ENCODE measurements at regions not wholly inside any gene's neighbourhood (a gene's known extent, or its start where the extent isn't known, plus 50 kb on each side); places are given as distances from the start of the nearest gene placed in this dataset.
A peak's percentile ranks its signal among the peaks of the same experiment; 100 is the strongest.

- no peak for DNase-seq
Observed at GRCh38 chr2:191610756-191611155, 67.2 kb upstream of the NABP1 start.

DNA sequence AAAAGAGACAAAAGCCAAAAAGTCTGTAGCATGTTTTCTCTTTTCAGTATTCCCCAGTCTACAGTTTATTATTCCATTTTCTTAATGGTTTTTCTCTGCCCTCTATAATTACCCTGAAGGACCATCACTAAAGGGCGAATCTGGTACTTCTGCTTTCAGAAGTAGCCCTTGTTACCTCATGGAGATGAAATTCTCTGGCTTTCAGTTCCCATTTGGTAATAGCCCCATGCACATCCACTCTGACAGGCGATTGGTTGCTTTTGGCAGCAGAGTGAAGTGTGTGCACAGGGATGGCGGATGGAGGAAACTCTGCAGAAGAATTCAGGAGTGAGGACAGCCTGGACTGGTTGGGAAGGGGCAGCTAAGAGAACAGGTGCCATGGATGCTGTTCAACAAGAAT is 66.3 kb upstream of the NABP1 start:
- DNase-seq: peak in 2 of 3 donors; percentile 17 to 44

DNA sequence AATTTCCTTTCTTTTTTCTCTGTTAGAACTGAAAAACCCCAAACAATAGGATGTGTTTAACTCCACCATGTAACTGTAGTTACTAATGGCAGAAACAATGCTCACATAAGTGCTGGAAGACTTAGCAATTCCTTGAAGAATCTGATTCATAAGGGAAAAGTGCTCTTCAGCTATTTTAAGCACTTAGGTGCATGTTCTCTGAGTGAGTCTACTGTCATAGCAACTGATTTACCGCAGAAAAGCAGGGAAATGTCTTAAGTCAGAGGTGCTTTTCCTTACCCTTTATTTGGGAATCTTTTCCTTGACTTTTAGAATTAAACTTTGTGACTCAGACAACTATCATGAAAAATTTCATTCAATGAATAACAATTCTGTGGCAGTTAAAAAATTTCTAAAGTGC is 65.4 kb upstream of the NABP1 start:
- DNase-seq: peak in 1 of 3 donors; percentile 94

GRCh38 chr2:191614759-191615158 is 63.2 kb upstream of the NABP1 start:
- DNase-seq: no peak

DNA sequence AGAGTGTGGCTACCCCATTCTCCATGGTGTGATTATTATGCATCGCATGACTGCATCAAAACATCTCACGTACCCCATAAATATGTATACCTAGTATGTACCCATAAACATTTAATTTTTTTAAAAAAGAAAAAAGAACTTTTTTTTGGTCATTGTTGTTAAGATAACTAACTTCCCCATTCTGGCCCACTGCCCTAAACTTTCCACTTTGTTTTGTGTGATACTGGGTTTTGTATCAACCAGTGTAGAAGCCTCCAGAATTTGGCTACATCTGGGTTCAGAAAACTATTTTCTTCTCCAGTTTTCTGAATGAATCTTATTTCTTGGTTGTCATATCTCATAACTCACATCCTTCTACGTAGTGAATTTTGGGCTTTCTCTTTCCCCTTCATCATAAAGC is 62.3 kb upstream of the NABP1 start:
- no peak for DNase-seq

GRCh38 chr2:191617575-191617974 is 60.4 kb upstream of the NABP1 start:
- DNase-seq: no peak

DNA sequence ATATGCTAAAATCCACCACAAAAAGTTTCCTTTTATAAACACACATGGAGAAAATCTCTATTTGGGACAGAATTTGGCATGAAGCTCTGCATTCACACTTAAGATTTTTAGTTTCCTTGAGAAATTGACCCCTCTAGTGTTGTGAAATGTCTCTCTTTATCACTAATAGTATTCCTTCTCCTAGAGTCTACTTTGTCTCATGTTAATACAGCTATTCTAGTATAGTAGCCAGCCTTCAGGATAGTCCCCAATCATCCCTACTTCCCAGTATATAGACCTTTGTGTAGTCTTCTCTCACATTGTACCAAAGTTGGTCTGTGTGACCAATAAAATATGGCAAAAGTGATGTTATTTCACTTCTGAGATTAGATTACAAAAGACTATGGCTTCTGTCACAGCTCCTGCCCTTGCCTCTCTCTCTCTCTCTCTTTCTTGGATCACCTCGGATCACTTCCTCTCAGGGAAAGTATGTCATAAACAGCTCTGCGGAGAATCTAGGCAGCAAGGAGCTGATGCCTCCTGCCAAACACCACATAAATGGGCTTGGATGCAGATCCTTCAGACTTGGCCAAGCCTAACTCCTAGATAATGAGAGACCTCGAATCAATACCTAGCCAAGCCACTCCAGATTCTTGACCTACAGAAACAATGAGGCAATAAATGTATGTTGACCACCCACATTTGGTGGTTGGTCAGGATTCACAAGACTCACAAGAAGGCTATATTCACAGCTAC is 59.7 kb upstream of the NABP1 start:
- DNase-seq: no peak

GRCh38 chr2:191618786-191619185 is 59.1 kb upstream of the NABP1 start:
- DNase-seq: no peak

DNA sequence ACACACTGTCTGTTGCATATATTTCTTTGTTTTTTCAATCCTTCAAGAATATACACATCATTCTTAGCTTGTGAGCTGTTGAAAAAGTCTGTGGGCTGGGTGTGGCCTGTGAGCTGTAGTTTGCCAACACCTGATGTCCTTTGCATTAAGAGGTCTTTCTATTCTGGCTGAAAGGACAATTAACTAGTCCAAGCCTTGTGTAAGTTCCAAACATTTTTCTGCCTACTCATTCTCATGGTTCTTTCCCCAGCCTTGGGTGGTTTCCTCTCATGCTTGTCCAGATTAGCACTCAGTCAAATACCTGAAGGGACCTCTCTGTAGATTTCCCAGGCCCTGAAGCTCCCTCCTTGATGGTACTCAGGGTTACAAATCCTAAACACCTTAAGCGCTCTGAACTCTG is 57.8 kb upstream of the NABP1 start:
- no peak for DNase-seq

DNA sequence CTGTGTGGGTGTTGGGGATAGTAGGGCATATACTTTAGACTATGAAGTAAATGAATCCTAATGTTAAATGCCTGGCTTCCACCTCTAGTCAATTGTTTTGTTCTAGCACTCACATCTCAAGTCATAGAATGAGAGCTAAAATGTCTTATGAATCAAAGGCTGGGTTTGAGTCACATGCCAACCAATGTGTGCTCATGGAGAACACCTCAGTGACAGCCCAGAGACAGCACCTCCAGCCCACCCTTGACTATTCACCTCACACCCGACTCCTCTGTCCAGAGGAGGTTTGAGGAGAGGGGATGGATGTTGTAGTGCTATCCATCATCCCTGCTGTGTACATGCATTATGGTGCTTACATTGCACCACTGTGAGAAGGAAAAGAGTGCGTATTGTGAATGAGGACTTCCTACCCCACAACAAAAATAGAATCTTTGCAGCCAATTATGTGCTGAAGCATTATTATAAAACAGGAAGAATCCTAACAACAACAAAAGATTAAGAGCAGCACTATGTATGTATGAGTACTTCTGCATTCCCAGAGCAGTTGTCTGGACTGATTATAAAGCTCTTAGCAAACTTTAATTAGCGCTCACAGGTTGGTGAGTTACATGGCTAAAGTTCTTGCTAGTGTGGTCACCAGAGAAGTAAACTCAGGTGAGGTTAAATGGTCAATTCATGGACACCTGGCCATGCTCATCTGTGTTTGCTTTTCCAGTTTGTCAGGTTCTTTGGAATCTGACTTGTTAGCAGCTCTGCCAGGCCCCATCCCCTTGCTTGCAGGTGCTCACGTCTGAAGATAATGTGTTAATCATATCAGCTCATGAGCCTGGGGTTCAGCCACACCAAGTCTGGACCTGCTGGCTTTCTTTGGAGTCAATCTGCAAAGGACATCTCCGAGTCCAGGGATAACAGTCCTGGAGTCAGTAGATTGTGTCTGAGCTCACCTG is 55.3 kb upstream of the NABP1 start:
- DNase-seq: peak in 1 of 3 donors; percentile 11

GRCh38 chr2:191625016-191625415 is 52.9 kb upstream of the NABP1 start:
- peak in 1 of 3 donors; percentile 12 for DNase-seq

- DNase-seq: no peak
Observed at GRCh38 chr2:191625446-191625845, 52.5 kb upstream of the NABP1 start.

DNA sequence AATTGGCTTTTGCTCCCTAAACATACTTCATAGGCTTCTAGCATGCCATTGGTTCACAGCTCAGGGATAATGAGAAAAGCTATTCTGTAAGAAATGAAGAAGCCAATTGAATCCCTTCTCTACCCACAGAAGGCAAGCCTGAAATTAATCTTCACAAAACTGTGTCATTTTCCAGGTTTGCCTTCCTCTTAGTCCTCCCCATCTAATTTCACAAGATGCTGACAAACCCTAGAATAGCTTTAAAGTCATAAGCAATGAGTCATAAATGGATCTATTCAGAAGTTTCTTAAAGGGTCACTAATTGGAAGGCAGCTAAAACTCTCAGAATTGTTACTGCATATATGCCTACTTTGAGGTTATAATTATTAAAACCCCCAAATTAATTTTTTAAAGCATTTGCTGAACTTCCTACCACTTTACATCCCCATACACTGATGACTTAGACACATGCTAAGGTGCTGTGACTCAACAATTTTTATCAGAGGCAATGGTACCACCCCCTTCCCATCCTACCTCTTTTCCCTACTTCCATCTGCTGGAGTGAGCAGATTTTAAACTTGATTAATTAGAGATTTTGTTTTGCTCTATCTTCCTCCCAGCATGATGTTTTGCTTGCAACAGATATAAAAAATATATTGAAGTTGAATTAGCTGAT is 51.3 kb upstream of the NABP1 start:
- peak in 1 of 3 donors; percentile 58 for DNase-seq

GRCh38 chr2:191627518-191627917 is 50.4 kb upstream of the NABP1 start:
- DNase-seq: no peak
